ENCODE measurements at regions not wholly inside any gene's neighbourhood (a gene's known extent, or its start where the extent isn't known, plus 50 kb on each side); places are given as distances from the start of the nearest gene placed in this dataset.

- Mint-ChIP-seq H3K4me3 (no peak overlapping the region), H3K27me3 (ENCODE audit: low read depth, poor library complexity) (peaks cover 3% of the 10 kb centered on the region), H3K4me1 (no peaks in the 10 kb centered on the region), H3K9me3 (no peaks in the 10 kb centered on the region), H3K27ac (no peak overlapping the region), H3K36me3 (ENCODE audit: low read depth) (no peaks in the 10 kb centered on the region)
- no peak for TF ChIP-seq CTCF (IDR thresholded peaks at IDR 0.05)
- no peak for DNase-seq
Observed at GRCh38 chr9:108080285-108080684, 590.7 kb upstream of the KLF4 start.

- no peaks in the 10 kb centered on the region for H3K9me3 Mint-ChIP-seq
- H3K4me1 Mint-ChIP-seq, result no peaks in the 10 kb centered on the region
- peaks cover 3% of the 10 kb centered on the region for H3K27me3 Mint-ChIP-seq (ENCODE audit: low read depth, poor library complexity)
- DNase-seq, result no peak
- H3K36me3 Mint-ChIP-seq (ENCODE audit: low read depth), result no peaks in the 10 kb centered on the region
- H3K27ac Mint-ChIP-seq, result no peak overlapping the region
- no peak overlapping the region for H3K4me3 Mint-ChIP-seq
- no peak for TF ChIP-seq CTCF (IDR thresholded peaks at IDR 0.05)
Observed at GRCh38 chr9:108078811-108079210, 589.2 kb upstream of the KLF4 start.

GRCh38 chr9:108078375-108078774, 588.8 kb upstream of the KLF4 start:
- Mint-ChIP-seq H3K36me3 (ENCODE audit: low read depth) (no peaks in the 10 kb centered on the region), H3K27me3 (ENCODE audit: low read depth, poor library complexity) (peaks cover 3% of the 10 kb centered on the region), H3K27ac (no peak overlapping the region), H3K4me3 (no peak overlapping the region), H3K4me1 (no peaks in the 10 kb centered on the region), H3K9me3 (no peaks in the 10 kb centered on the region)
- DNase-seq, result no peak
- no peak for TF ChIP-seq CTCF (IDR thresholded peaks at IDR 0.05)

GRCh38 chr9:108077556-108077955, 588.0 kb upstream of the KLF4 start:
- Mint-ChIP-seq H3K36me3 (ENCODE audit: low read depth) (no peaks in the 10 kb centered on the region), H3K4me1 (no peaks in the 10 kb centered on the region), H3K27me3 (ENCODE audit: low read depth, poor library complexity) (peaks cover 6% of the 10 kb centered on the region), H3K9me3 (no peaks in the 10 kb centered on the region), H3K4me3 (no peak overlapping the region), H3K27ac (no peak overlapping the region)
- no peak for TF ChIP-seq CTCF (IDR thresholded peaks at IDR 0.05)
- no peak for DNase-seq

GRCh38 chr9:108074900-108075299, 585.3 kb upstream of the KLF4 start:
- Mint-ChIP-seq H3K27me3 (ENCODE audit: low read depth, poor library complexity) (peaks cover 6% of the 10 kb centered on the region), H3K9me3 (peaks cover 13% of the 10 kb centered on the region), H3K4me3 (no peak overlapping the region), H3K4me1 (no peaks in the 10 kb centered on the region), H3K27ac (no peak overlapping the region), H3K36me3 (ENCODE audit: low read depth) (no peaks in the 10 kb centered on the region)
- no peak for DNase-seq
- TF ChIP-seq CTCF (IDR thresholded peaks at IDR 0.05), result no peak

- H3K9me3 Mint-ChIP-seq, result peaks cover 24% of the 10 kb centered on the region
- no peaks in the 10 kb centered on the region for H3K36me3 Mint-ChIP-seq (ENCODE audit: low read depth)
- H3K27ac Mint-ChIP-seq, result no peak overlapping the region
Observed at GRCh38 chr9:108073823-108074222, 584.3 kb upstream of the KLF4 start.

More at GRCh38 chr9:108073823-108074222, 584.3 kb upstream of the KLF4 start:
- TF ChIP-seq CTCF (IDR thresholded peaks at IDR 0.05), result no peak
- Mint-ChIP-seq H3K4me1 (no peaks in the 10 kb centered on the region), H3K27me3 (ENCODE audit: low read depth, poor library complexity) (peaks cover 4% of the 10 kb centered on the region), H3K4me3 (no peak overlapping the region)
- no peak for DNase-seq

All from nephron progenitor cell (in vitro differentiated cells).